HG03103 (cell line): ENCODE measurements at regions not wholly inside any gene's neighbourhood (a gene's known extent, or its start where the extent isn't known, plus 50 kb on each side); places are given as distances from the start of the nearest gene placed in this dataset.

Source experiments
- ATAC-seq: cut with Tn5 transposase; IDR thresholded peaks from one replicate; pipeline ENCODE4 v1.9.1; 2021; ENCODE audit warnings: low read depth; ENCODE audit not compliant: unreplicated experiment

GRCh38 chr3:72295276-72295961 is 510.5 kb upstream of the PROK2 start:
- ATAC-seq, result no peak

GRCh38 chr3:72290859-72291638 is 506.1 kb upstream of the PROK2 start:
- no peak for ATAC-seq

DNA sequence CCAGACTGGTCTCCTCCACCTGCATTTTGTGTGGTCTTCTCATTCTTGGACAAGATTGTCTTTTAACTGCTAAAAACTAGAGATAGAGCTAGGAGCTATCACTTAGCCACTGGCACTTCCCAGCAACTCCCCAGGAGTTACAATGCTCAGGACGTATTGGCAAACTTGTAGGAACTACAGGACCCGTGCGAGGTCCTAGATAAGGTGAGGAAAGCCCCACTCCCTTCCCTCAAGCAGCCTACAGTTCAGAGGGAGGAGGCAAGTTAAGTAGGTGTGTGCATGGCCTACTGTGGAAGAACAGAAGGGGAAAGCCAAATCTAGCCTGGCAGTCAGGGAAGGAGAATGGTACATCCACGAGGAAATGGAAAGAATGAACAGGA is 504.7 kb upstream of the PROK2 start:
- ATAC-seq, result no peak

- ATAC-seq, result no peak
Observed at GRCh38 chr3:72288955-72289691, 504.2 kb upstream of the PROK2 start.

GRCh38 chr3:72287956-72288355 is 503.0 kb upstream of the PROK2 start:
- no peak for ATAC-seq

- no peak for ATAC-seq
Observed at GRCh38 chr3:72285502-72285901, 500.6 kb upstream of the PROK2 start.

DNA sequence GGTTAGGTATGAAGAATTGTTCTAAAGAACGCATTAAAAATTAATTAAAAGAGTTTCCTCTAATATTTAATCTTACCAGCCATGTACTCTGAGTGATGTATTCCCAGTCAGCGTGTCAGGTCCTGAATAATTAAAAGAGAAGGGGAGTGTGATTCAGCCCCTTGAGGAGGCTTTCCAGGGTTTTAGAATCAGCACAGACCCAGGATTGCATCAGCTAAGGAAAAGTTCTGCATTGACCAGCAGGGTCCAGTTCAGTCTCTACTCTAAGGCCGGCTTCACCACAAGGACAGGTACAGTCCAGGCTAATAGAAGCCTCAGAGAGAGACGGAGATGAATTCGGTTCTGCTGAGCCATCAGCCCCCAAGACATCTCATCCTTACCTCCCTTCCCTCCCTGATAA is 499.5 kb upstream of the PROK2 start:
- no peak for ATAC-seq

DNA sequence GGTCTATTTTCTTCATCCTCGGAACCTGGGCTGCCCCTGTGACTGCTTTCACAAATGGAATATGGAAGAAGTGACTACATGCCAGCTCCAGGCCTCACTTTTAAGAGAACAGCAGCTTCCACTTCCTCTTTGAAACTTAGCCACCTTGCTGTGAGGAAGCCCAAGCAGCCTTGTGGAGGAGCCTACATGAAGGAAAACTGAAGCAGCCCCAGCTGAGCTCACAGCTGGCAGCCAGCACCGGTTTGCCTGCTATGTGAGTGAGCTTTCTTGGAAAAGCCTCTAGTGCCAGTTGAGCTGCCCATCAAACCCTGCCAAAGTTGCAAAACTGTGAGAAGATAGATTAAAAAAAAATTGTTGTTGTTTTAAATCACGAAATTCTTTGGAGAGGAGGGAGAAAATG is 498.0 kb upstream of the PROK2 start:
- ATAC-seq, result no peak

GRCh38 chr3:72281551-72281950 is 496.6 kb upstream of the PROK2 start:
- ATAC-seq, result no peak

DNA sequence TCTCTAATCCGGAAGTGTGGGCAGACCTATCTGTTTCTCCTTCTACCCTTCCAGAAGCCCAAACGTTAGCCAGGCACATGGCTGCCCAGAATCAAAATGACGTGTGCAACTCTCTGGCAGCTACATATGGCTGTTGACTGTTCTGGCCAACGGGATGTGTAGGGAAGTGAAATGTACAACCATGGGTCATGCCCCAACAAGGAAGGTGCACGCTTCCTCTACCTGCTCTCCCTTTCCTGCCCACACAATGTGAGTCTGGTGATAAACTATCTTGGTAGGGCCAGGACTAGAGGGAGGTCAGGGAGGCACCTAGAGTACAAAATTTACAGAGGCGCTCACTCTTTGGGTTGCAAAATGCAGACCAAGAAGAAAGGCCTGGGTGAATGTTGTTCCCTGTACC is 495.9 kb upstream of the PROK2 start:
- no peak for ATAC-seq

- ATAC-seq, result no peak
Observed at GRCh38 chr3:72279631-72280041, 494.7 kb upstream of the PROK2 start.

DNA sequence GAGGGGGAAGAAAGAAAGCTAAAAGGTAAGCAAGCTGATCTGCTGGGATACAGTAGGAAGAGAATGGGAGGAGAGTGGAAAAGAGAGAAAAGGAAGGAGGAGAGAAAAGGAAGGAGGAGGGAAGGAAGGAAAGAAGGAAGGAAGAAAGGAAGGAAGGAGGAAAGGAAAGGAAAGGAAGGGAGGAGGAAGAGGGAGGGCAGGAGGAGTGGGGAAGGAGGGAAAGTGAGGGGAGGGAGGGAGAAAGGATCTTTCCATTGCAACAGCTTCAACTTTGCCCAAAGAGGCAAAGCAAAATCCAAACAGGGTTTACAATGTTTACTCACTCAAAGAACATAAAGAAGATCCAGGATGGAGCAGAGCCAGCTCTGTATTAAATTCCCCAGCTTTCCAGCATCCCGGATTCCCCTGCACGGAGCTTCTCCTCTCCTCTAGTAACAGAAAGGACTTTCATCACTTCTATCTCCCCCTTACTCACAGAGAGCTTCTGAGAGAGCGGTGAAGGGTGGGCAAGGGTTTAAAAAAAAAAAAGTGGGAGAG is 494.2 kb upstream of the PROK2 start:
- ATAC-seq, result no peak

GRCh38 chr3:72278349-72279067 is 493.6 kb upstream of the PROK2 start:
- ATAC-seq, result no peak

- ATAC-seq, result no peak
Observed at GRCh38 chr3:72277710-72278109, 492.8 kb upstream of the PROK2 start.

DNA sequence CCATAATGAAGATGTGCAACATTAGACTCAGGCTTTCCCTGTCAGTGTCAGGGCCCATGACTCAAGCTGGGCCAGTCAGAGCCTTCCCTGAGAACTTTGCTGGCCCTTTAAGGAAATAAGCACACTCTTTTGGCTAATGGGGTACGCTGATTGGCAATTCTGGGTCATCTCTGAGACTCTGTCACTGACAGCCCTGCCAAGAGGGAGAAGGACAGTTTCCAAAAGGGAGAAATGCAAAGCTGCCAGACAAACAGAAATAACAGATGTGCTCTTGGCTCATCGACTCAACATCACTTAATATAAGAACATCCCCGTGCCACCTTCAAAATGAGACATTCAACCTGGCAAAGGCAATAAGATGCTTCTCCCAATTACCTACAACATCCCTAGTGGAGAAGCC is 491.9 kb upstream of the PROK2 start:
- no peak for ATAC-seq

DNA sequence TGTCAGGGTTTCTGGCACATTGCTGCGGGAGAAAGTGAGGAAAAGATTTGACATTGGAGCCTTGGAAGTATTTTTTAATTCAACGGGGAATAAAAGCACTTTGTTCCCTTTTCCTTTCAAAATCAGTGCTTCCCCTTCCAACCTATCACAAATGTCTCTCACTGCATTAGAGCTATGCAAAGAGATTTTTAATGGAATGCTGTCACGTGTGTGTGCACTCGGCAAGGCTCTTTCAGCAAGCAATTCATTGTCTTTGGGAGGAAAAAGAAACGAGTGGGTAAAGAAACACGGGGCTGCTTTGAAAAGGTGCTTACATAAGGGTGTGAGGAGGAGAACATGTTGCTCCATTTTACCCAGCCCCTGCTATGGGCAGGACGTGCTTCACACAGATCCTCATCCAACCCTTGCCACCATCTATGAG is 490.4 kb upstream of the PROK2 start:
- no peak for ATAC-seq

GRCh38 chr3:72274493-72275330 is 489.8 kb upstream of the PROK2 start:
- no peak for ATAC-seq

DNA sequence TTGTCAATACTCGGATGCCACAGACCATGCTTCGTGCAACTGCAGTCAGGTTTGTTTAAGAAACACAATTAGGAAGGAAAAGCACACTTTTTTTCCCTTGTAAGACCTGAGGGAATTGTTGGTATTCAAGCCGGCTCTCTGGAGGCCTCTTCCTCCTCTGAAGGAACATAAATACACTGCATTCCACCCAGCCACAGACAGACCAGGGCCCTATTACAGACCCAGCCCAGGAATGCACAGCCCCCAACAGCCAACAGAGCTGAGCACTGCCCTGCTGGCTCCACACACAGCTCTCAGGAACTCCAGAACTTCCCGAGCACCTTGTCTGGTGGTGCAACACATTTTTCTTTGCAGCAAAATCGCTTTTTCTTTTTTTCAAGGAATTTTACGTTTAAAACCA is 488.7 kb upstream of the PROK2 start:
- no peak for ATAC-seq

- ATAC-seq, result no peak
Observed at GRCh38 chr3:72272356-72272755, 487.4 kb upstream of the PROK2 start.

- ATAC-seq, result no peak
Observed at GRCh38 chr3:72271923-72272322, 487.0 kb upstream of the PROK2 start.
